ENCODE measurements at regions not wholly inside any gene's neighbourhood (a gene's known extent, or its start where the extent isn't known, plus 50 kb on each side); places are given as distances from the start of the nearest gene placed in this dataset.

GRCh38 chr19:29084266-29084665 lies 128.7 kb downstream of the UQCRFS1 start:
- TF ChIP-seq POLR2A (IDR thresholded peaks at IDR 0.05; ENCODE audit: low read depth, low read length) (no peak), POLR2AphosphoS5 (IDR thresholded peaks at IDR 0.05; ENCODE audit: low read depth, low read length) (no peak), TAF1 (IDR thresholded peaks at IDR 0.05; ENCODE audit: low read depth, low read length) (no peak), SPI1 (IDR thresholded peaks at IDR 0.05; ENCODE audit: low read depth, low read length) (no peak), PAX5 (IDR thresholded peaks at IDR 0.05; ENCODE audit: insufficient read depth, low read length, severe bottlenecking) (no peak)

Measured in GM12891 (cell line).